CMK (cell line): ENCODE measurements at regions not wholly inside any gene's neighbourhood (a gene's known extent, or its start where the extent isn't known, plus 50 kb on each side); places are given as distances from the start of the nearest gene placed in this dataset.

Source experiments
- DNase-seq: peaks from one replicate; pipeline ENCODE4 v3.0.0-alpha.2; 2010; ENCODE audit warnings: low read depth

- DNase-seq = no peak
These were observed 74.6 kb upstream of the NPAS1 start for GRCh38 chr19:46944918-46945628.

DNA sequence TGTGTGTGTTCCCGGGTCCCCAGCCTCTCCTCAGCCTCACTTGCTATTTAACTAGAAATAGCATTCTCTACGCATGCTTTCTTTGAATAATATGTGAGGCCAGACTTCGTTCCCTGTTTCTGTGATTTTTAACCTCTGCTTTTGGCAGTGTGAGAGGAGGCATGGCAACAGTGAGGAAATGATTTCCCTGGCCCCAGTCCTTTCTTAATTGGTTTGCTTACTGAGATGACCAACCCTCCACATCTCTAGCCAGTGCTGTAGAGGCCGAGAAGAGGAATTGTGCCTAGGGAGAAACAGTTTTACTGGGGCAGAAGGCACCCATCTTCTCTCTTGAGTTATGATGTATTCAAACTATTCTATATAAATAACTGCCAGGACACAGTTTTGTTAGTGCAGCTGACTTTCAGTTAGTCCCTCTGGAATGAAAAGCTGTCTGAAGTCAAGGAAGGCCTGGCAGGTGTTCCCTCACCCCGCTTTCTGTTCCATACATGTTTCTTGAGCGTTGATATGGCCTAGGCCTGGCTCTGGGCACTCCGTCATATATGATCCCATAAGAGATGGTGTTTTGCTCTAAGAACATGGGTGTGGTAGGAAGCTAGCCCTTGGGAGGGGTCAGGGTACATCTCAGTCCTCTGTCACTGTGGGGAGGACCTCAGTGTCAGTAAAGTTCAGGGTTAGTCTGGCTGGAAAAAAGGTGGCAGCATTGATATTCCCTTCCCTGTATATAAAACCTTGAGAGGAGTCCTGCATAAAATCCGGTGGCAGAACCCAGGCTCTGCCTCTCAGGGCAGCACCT is 73.7 kb upstream of the NPAS1 start:
- no peak for DNase-seq

- no peak for DNase-seq
These were observed 72.9 kb upstream of the NPAS1 start for GRCh38 chr19:46946611-46947238.

GRCh38 chr19:46947866-46948265 is 71.8 kb upstream of the NPAS1 start:
- DNase-seq = no peak

DNA sequence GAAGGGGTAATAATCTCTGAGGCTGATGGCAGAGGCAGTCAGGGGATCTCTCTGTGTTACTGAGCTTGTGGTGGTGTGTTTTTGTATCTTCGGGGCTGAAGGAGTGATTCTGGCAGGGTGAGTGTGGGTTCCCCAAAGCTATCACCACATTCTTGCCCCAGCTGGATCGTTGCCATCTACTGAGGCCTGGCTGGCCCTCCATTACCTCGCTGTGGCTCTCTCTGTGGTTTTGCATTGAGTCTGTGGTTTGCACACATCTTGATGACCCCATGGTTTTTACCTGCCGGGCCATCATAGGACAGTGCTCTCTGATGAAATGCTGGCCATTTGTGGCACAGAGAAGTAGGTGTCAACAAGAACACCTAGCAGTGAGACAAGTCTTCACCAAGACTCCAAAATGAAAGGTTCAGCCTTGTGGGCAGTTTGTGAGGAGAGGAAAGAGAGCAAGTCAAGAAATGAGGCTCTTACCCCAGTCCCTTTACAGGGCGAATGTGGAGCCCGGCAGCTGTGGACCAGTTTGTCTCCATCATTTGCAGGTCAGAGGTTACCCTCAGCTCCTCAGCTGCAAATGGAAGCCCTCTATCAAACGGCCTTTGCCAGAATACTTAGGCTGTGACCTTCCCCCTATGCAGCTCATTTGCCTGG is 69.0 kb upstream of the NPAS1 start:
- DNase-seq = no peak

GRCh38 chr19:46951171-46951986 is 68.3 kb upstream of the NPAS1 start:
- DNase-seq = no peak

DNA sequence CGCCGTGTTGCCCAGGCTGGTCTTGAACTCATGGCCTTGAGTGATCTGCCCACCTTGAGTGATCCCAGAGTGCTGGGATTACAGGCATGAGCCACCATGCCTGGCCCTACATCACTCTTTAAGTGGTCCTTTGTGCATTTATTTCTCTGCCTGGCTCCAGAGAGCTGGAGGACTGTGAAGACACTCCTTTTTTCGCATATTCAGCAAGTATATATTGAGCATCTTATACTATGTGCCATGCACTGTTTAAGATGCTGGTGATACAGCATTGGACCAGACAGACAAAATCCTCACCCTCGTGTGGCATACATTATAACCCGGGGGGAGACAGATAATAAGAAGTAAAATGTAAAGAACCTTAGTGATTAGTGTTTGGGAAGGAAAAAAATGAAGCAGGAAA is 66.8 kb upstream of the NPAS1 start:
- DNase-seq = no peak

- DNase-seq = no peak
These were observed 65.6 kb upstream of the NPAS1 start for GRCh38 chr19:46953955-46954501.

GRCh38 chr19:46954502-46954992 is 65.1 kb upstream of the NPAS1 start:
- DNase-seq = no peak

GRCh38 chr19:46954993-46955812 is 64.4 kb upstream of the NPAS1 start:
- DNase-seq = no peak

GRCh38 chr19:46955813-46956371 is 63.7 kb upstream of the NPAS1 start:
- no peak for DNase-seq

GRCh38 chr19:46958532-46958931 is 61.1 kb upstream of the NPAS1 start:
- no peak for DNase-seq

GRCh38 chr19:46959894-46960556 is 59.6 kb upstream of the NPAS1 start:
- DNase-seq = no peak

GRCh38 chr19:46962030-46962570 is 57.5 kb upstream of the NPAS1 start:
- no peak for DNase-seq

- no peak for DNase-seq
These were observed 56.4 kb upstream of the NPAS1 start for GRCh38 chr19:46963093-46963734.

DNA sequence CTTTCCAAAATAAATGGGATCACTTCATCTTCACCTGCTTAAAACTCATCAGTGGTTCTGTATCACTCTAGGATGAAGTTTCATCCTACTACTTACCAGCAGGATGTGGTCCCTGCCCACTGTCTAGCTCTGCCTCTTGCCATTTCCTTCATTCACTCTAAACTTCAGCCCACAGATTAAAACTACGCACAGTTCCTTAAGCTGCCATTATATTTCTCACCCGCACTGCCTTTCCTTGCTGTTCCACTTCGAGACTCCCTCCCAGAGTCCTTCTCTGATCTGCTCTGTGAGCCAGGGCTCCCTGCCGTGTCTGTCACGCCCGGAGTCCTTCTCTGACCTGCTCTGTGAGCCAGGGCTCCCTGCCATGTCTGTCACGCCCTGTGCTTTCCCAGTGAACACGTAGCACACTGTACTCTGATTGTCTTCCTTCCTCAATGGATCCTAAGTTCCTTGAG is 52.0 kb upstream of the NPAS1 start:
- no peak for DNase-seq
